GM21515 (cell line): ENCODE measurements at regions not wholly inside any gene's neighbourhood (a gene's known extent, or its start where the extent isn't known, plus 50 kb on each side); places are given as distances from the start of the nearest gene placed in this dataset.
"Not testable (repeated sequence)": the region's sequence is repeated elsewhere in the genome, so short reads cannot be mapped to it uniquely, and the experiment has no call there.

Source experiments
- ATAC-seq: cut with Tn5 transposase; IDR thresholded peaks from one replicate; pipeline ENCODE4 v1.9.1; 2021; ENCODE audit not compliant: unreplicated experiment

DNA sequence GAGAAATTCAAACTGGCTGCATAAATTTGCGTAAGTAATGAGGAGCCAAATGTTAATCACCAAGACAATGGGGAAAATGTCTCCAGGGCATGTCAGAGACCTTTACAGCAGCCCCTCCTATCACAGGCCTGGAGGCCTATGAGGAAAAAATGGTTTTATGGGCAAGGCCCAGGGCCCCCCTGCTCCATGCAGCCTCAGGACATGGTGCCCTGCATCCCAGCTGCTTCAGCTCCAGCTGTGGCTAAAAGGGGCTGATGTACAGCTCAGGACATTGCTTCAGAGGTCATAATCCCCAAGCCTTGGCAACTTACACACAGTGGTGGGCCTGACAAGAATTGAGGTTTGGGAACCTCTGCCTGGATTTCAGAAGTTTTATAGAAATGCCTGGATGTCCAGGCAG is 126.2 kb upstream of the TGFBR2 start:
- ATAC-seq = not testable (repeated sequence)

GRCh38 chr3:30480587-30480986 is 125.8 kb upstream of the TGFBR2 start:
- no peak for ATAC-seq

DNA sequence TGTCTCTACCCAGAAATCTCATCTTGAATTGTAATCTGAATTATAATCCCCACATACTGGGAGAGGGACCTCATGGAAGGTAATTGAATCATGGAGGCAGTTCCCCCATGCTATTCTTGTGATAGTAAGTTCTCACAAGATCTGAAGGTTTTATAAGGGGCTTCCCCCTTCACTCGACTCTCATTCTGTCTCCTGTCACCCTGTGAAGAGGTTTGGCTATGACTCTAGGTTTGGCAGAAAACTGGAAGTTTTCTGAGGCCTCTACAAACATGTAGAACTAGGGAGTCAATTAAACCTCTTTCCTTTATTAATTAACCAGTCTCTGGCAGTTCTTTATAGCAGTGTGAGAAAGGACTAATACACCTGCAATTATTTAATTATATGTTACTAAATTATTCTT is 125.2 kb upstream of the TGFBR2 start:
- ATAC-seq = no peak

GRCh38 chr3:30484229-30484628 is 122.2 kb upstream of the TGFBR2 start:
- ATAC-seq = not testable (repeated sequence)

DNA sequence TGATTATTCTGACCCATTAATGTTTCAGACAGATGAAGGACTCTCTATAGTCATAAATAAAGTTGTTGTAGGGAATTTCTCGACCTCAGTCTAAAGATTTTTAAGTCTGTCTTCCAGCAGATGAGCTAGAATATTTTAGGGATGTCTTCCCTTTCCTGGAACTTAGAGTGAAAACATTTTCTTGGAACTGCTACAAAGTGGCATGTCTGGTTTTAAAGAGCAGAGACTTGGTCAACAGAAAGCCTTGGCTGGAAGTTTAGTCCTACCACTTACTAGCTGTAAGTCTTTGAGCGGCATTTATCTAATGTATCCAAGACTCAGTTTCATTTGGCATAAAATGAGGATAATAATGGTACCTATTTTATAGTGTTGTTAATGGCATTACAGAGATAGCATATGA is 120.0 kb upstream of the TGFBR2 start:
- ATAC-seq = no peak

GRCh38 chr3:30488070-30488756 is 118.2 kb upstream of the TGFBR2 start:
- ATAC-seq = no peak

GRCh38 chr3:30492322-30493192 is 113.8 kb upstream of the TGFBR2 start:
- ATAC-seq = no peak

- no peak for ATAC-seq
Observed at GRCh38 chr3:30493911-30494311, 112.5 kb upstream of the TGFBR2 start.

GRCh38 chr3:30495172-30496065 is 111.0 kb upstream of the TGFBR2 start:
- no peak for ATAC-seq

DNA sequence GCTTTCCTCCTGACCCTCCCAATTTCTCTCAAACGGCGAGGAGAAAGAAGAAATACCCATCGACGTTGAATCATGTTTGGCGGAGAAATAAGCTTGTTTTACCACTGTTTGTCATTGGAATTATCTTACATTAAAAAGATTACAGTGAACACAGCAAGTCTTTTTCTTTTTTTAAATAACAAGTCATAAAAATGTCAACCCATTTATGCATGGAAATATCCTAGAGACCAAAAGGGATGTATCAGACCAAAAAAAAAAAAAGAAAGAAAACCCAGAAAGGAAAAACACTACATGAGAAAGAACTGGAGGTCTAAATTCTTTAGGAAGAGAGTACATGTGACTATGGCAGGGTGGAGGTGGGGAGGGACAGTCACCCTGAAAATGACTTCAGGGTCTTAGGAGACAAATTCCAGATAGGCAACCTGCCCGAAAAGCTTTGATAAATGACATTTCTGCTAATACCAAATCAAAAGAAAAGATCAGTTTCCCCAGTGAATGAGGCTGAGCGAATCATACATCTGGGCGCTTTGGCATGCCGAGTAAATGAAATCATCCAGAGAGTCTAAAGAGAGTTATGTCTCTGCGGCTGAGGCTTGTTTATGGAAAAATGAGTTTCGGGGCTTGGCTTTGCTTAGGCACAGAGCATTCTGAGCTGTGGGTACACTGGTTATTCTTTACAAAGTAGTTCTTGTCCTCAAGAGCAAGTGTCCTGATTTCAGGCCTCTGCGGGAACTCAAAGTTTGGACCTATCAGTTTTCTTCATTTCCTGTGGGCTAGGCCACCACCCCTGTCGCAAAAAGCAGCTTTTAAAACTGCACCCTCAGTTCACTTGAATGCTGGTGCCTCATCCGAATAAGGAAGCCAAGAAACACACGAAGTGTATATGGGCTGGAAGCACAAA is 110.1 kb upstream of the TGFBR2 start:
- no peak for ATAC-seq

DNA sequence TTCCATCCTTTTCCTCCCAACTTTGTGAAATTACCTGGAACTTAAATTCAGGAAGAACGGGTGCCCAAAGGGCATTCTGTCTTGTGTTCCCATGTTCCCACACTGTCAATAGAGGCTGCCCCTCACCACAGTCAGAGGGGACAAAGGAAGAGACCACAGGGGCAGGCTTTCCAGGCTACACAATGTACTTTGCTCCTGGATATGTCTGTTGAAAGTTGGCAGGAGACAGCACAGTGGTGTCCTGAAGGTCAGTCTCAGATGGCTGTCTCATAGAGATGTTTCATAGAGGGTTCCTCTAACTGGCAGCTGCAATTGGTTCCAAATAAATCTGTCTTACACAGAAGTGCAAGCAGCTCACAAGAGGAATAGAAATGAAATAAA is 107.8 kb upstream of the TGFBR2 start:
- ATAC-seq = no peak

- peak; percentile 92 for ATAC-seq
Observed at GRCh38 chr3:30500666-30501399, 105.6 kb upstream of the TGFBR2 start.

DNA sequence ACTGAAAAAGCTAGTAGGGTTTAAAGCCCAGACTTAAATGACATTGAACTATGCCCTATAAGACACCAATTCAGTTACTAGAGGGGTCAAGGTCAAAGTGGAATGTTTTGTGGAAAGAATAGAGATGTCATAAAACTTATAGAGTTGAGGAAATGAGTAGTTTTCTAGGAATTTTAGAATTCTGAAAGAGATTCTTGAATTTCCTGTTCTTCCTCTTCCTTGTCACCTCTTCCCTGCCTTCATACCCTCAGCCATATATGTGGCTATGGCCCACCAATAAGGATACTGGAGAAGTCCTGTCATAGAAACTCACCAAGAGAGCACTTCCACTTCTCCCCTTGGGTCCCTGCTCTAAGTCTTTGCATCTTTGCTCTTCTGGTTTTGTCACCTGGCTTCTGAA is 104.9 kb upstream of the TGFBR2 start:
- ATAC-seq = no peak

DNA sequence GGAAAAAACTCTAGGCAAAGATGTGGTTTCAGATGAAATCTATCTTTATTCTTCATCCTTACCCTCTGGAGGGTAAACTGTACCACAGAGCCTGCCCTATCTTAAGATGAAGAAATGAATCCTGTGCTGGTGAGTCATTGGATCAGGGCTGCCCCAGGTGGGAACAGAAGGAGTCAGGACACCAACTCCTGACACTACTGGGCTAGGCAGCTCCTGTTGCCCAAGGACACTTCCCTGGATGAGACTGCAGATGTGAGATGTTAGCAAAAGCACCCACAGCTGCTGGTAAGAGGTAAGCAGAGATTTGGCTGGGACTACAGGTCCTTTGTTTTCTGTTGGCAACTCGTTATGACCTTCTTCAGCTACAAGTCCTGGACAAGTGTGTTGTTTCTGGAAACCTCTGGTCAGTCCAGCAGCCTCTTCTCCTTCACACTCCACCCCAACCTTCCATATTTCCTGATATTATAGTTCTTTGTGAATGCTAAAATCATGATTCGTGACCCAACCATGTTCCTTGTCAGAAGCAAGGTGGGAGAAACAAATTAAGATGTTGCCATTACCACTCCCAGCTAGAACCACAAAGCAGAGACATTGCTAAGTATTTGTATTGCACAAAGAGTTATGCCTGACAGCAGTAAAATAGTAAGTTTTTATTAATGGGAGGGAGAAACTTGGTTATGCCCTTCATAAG is 104.2 kb upstream of the TGFBR2 start:
- no peak for ATAC-seq

GRCh38 chr3:30502742-30503073 is 103.7 kb upstream of the TGFBR2 start:
- peak; percentile 41 for ATAC-seq

GRCh38 chr3:30503446-30503845 is 103.0 kb upstream of the TGFBR2 start:
- ATAC-seq = no peak

- ATAC-seq = no peak
Observed at GRCh38 chr3:30504939-30505338, 101.5 kb upstream of the TGFBR2 start.

DNA sequence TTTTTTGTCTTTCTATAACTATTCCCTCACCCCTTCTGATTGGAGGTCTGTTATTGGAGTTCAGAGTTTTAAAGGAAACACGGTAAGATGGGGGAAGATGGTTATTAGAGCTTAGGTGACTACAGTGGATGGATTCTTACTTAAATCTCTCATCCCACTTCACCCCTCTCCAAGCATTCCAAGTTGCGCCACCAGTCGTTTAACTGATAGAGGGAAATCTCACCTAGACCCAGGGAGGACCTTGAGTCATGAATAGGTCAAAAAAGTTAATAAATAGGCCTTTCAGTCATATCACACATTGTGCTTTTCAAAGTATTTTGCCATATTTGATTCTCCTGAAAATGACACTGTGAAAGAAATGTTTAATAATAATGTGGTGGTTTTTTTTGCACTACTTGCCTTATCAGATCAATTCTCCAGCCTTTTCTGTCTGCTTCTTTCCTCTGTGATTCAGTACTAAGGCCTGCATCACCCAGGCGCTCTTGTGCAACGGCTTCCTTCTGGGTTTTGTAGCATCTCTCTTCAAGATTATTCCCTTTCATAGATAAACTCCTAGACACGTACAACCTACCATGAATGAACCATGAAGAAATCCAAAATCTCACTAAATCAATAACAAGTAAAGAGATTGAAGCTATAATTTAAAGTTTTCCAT is 100.4 kb upstream of the TGFBR2 start:
- ATAC-seq = no peak

DNA sequence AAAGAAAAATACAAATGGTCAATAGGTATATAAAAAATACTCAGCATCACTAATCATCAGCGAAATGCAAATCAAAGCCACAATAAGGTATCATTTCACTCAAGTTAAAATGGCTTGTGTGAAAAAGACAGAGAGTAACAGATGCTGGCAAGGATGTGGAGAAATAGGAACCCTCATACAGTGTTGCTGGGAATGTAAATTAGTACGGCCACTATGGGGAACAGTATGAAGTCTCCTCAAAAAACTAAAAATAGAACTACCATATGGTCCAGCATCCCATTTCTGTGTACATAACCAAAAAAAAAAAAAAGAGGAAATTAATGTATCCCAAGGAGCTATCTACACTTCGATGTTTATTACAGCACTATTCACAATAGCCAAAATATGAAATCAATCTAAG is 98.1 kb upstream of the TGFBR2 start:
- ATAC-seq = no peak
